Breast epithelium (tissue), 4 donors: ENCODE measurements at regions not wholly inside any gene's neighbourhood (a gene's known extent, or its start where the extent isn't known, plus 50 kb on each side); places are given as distances from the start of the nearest gene placed in this dataset.

ENCODE experiments used
- DNase-seq, 2 donors: peaks; one replicate each; pipeline ENCODE4 v3.0.0-alpha.2; 2019; ENCODE audit warnings: low spot score in 2 of 2
- H3K27ac ChIP-seq, 2 donors: fragments of 200-600 bp; sonication (generic) in 1 of 2; one replicate each; pipeline ENCODE4 v1.5.1; 2016 to 2019; ENCODE audit warnings: mild to moderate bottlenecking in 1 of 2
- H3K27me3 ChIP-seq, 2 donors: fragments of 200-600 bp; sonication (generic) in 1 of 2; one replicate each; pipeline versions ENCODE4 v1.5.1 to v1.6.0; 2017 to 2019; ENCODE audit warnings: control low read depth in 1 of 2, mild to moderate bottlenecking in 1 of 2
- H3K36me3 ChIP-seq: fragments of 200-600 bp; one replicate; pipeline ENCODE4 v1.5.1; 2019
- H3K4me1 ChIP-seq, 2 donors: fragments of 200-600 bp; sonication (generic); one replicate each; pipeline ENCODE4 v1.5.1; 2016 to 2019; ENCODE audit warnings: control low read depth in 1 of 2
- H3K4me3 ChIP-seq, 3 donors: fragments of 200-600 bp; sonication (generic); 1 replicate in 2 of 3; 2 replicates in 1 of 3; pipeline ENCODE4 v1.5.1; 2016 to 2019; ENCODE audit warnings: mild to moderate bottlenecking in 3 of 3, moderate library complexity in 2 of 3
- H3K9me3 ChIP-seq, 2 donors: fragments of 200-600 bp; sonication (generic) in 1 of 2; one replicate each; pipeline ENCODE4 v1.5.1; 2016 to 2019; ENCODE audit warnings: control low read depth in 1 of 2
- POLR2A ChIP-seq: fragments of 450-650 bp; IDR thresholded peaks from one replicate; pipeline ENCODE4 v1.6.1; 2016; ENCODE audit warnings: antibody characterized with exemption, mild to moderate bottlenecking, moderate library complexity
- POLR2AphosphoS5 ChIP-seq, 3 donors: sonication (generic); formaldehyde crosslinking; IDR thresholded peaks; one replicate each; pipeline ENCODE4 v1.6.1; 2017; ENCODE audit warnings: antibody characterized with exemption in 3 of 3
- intact Hi-C: fragments of 100-400 bp; cut with DNase I; formaldehyde crosslinking; loops from one replicate; pipeline ENCODE4 v1.15.1; 2023; ENCODE audit warnings: low total_unique reads
- TF ChIP-seq, protein P1 (sequence below), 3 donors: fragments of 450-650 bp; IDR thresholded peaks; one replicate each; pipeline ENCODE4 v1.5.1; 2016 to 2017; ENCODE audit warnings: antibody characterized with exemption in 3 of 3, mild to moderate bottlenecking in 3 of 3, moderate library complexity in 3 of 3

- no peaks in the 10 kb centered on the region for H3K27me3 ChIP-seq
- TF ChIP-seq POLR2A (no peak), POLR2AphosphoS5 (IDR thresholded peaks at IDR 0.05) (no peak)
- TF ChIP-seq, protein P1, sequence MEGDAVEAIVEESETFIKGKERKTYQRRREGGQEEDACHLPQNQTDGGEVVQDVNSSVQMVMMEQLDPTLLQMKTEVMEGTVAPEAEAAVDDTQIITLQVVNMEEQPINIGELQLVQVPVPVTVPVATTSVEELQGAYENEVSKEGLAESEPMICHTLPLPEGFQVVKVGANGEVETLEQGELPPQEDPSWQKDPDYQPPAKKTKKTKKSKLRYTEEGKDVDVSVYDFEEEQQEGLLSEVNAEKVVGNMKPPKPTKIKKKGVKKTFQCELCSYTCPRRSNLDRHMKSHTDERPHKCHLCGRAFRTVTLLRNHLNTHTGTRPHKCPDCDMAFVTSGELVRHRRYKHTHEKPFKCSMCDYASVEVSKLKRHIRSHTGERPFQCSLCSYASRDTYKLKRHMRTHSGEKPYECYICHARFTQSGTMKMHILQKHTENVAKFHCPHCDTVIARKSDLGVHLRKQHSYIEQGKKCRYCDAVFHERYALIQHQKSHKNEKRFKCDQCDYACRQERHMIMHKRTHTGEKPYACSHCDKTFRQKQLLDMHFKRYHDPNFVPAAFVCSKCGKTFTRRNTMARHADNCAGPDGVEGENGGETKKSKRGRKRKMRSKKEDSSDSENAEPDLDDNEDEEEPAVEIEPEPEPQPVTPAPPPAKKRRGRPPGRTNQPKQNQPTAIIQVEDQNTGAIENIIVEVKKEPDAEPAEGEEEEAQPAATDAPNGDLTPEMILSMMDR (IDR thresholded peaks at IDR 0.05) = no peak
- no peaks in the 10 kb centered on the region for H3K36me3 ChIP-seq
- no peak overlapping the region for H3K4me3 ChIP-seq
- H3K27ac ChIP-seq = no peak overlapping the region
- intact Hi-C loops = loop anchor here (5.0 kb wide), 1 partner anchor 731 kb away; no protein-coding TSS in a partner anchor
- H3K9me3 ChIP-seq = no peaks in the 10 kb centered on the region
- no peak for DNase-seq
- no peaks in the 10 kb centered on the region for H3K4me1 ChIP-seq
Measured at GRCh38 chr2:71843391-71843850, 304.2 kb downstream of the CYP26B1 start.

GRCh38 chr2:71842744-71843143, 304.9 kb downstream of the CYP26B1 start:
- Histone ChIP-seq H3K27me3 (no peaks in the 10 kb centered on the region), H3K27ac (no peak overlapping the region), H3K4me3 (no peak overlapping the region), H3K4me1 (no peaks in the 10 kb centered on the region), H3K36me3 (no peaks in the 10 kb centered on the region), H3K9me3 (no peaks in the 10 kb centered on the region)
- intact Hi-C loops = loop anchor here (5.0 kb wide), 1 partner anchor 730 kb away; no protein-coding TSS in a partner anchor
- TF ChIP-seq POLR2A (no peak), POLR2AphosphoS5 (IDR thresholded peaks at IDR 0.05) (no peak)
- TF ChIP-seq, protein P1 (IDR thresholded peaks at IDR 0.05) = no peak
- DNase-seq = no peak

DNA sequence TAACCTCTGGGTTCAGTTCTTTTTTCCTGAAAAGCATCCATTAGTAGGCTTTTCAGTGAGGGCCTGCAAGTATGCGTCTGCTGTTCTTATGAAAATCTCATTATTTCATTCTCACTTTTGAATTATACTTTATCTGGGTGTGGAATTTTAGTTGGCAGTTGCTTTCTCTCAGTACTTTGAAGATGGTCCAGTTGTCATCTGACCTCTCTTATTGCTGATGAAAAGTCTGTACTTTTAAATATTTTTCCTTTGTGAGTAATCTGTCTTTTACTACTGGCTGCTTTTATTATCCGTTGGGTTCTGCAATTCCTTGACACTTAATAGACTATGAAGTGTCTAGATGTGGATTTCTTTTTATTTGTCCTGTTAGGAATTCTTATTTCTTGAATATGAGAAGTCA, 307.8 kb downstream of the CYP26B1 start:
- intact Hi-C loops = loop anchor here (5.0 kb wide), 1 partner anchor 728 kb away; no protein-coding TSS in a partner anchor
- Histone ChIP-seq H3K27me3 (no peaks in the 10 kb centered on the region), H3K9me3 (no peaks in the 10 kb centered on the region), H3K4me3 (no peak overlapping the region), H3K4me1 (no peaks in the 10 kb centered on the region), H3K36me3 (no peaks in the 10 kb centered on the region), H3K27ac (no peak overlapping the region)
- no peak for DNase-seq
- TF ChIP-seq POLR2A = no peak
- TF ChIP-seq POLR2AphosphoS5 (IDR thresholded peaks at IDR 0.05) = no peak
- TF ChIP-seq, protein P1 (IDR thresholded peaks at IDR 0.05) = no peak

- Histone ChIP-seq H3K4me1 (no peaks in the 10 kb centered on the region), H3K9me3 (no peaks in the 10 kb centered on the region), H3K27ac (no peak overlapping the region), H3K27me3 (peaks cover 0 to 5% of the 10 kb centered on the region in 2 donors), H3K4me3 (no peak overlapping the region), H3K36me3 (no peaks in the 10 kb centered on the region)
- intact Hi-C loops = no loop called here
- DNase-seq = no peak
- TF ChIP-seq POLR2AphosphoS5 (IDR thresholded peaks at IDR 0.05) = no peak
- TF ChIP-seq, protein P1 (IDR thresholded peaks at IDR 0.05) = no peak
- no peak for TF ChIP-seq POLR2A
Measured at GRCh38 chr2:71834796-71835195, 312.9 kb downstream of the CYP26B1 start.

DNA sequence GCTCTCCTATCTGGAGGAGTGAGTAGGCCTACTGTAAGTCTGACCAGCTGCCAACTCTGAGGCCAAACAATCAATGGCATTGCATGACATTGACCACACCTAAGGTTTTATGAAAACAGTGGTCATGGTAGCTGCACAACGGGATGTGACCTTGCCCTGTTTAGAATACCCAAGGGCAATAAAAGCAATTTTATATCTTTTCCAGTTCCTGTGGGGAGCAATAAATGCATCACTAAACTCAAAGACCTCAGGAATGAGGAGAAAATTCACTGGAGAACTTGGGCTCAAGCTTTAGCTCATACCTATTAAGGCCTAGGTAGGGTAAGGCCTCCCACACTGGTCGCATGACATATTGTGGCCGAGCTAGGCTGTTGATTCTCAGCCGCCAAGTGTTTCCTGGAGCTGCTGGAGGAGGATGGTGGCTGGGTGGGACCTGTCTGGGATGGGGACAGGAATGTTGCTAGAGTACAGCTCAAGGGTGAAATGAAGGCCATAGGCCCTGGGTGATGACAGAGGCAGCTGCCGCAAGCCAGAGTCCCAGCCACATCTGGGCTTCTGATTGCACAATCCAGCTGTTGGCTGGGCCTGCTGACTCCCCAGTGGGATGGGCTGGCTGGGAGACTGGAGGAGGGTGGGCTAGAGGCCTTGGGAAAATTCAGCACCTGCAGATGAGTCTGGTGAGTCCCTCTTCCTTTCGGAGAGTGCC, 313.7 kb downstream of the CYP26B1 start:
- TF ChIP-seq POLR2AphosphoS5 (IDR thresholded peaks at IDR 0.05) = peak in 2 of 3 donors; percentile 59 to 95
- TF ChIP-seq, protein P1 (IDR thresholded peaks at IDR 0.05) = no peak
- TF ChIP-seq POLR2A = no peak
- Histone ChIP-seq H3K36me3 (no peaks in the 10 kb centered on the region), H3K27me3 (peaks cover 0 to 5% of the 10 kb centered on the region in 2 donors), H3K27ac (no peak overlapping the region), H3K9me3 (no peaks in the 10 kb centered on the region), H3K4me3 (no peak overlapping the region), H3K4me1 (no peaks in the 10 kb centered on the region)
- no peak for DNase-seq
- intact Hi-C loops = no loop called here
